Body of pancreas (tissue), 4 donors: ENCODE measurements at regions not wholly inside any gene's neighbourhood (a gene's known extent, or its start where the extent isn't known, plus 50 kb on each side); places are given as distances from the start of the nearest gene placed in this dataset.

ENCODE experiments used
- ATAC-seq: fragments of 150-250 bp; one replicate; pipeline ENCODE4 v1.9.1; 2016
- DNase-seq, 4 donors: peaks; one replicate each; pipeline ENCODE4 v3.0.0-alpha.2; 2019
- H3K27ac ChIP-seq, 4 donors: fragments of 200-600 bp; sonication (generic); 1 replicate in 3 of 4; 2 replicates in 1 of 4; pipeline versions ENCODE4 v1.5.1 to v1.6.1; 2016 to 2019; ENCODE audit warnings: mild to moderate bottlenecking in 1 of 4, mixed read lengths in 1 of 4, moderate library complexity in 1 of 4
- H3K27me3 ChIP-seq, 2 donors: fragments of 200-600 bp; sonication (generic); one replicate each; pipeline ENCODE4 v1.6.0; 2016; ENCODE audit warnings: mild to moderate bottlenecking in 1 of 2
- H3K36me3 ChIP-seq, 2 donors: fragments of 200-600 bp; sonication (generic); replicated peaks in 1 of 2; 2 replicates each; pipeline ENCODE4 v1.5.1; 2016; ENCODE audit warnings: low read depth in 2 of 2; ENCODE audit not compliant: insufficient read depth in 1 of 2
- H3K4me1 ChIP-seq: fragments of 200-600 bp; sonication (generic); one replicate; pipeline ENCODE4 v1.6.0; 2016
- H3K4me3 ChIP-seq, 2 donors: fragments of 200-600 bp; sonication (generic); 1 replicate in 1 of 2; 2 replicates in 1 of 2; pipeline ENCODE4 v1.5.1; 2016 to 2019
- H3K9me3 ChIP-seq, 3 donors: fragments of 200-600 bp; sonication (generic); 1 replicate in 2 of 3; 2 replicates in 1 of 3; pipeline ENCODE4 v1.5.1; 2016
- POLR2A ChIP-seq, 3 donors: fragments of 450-650 bp; IDR thresholded peaks; one replicate each; pipeline ENCODE4 v1.6.1; 2016; ENCODE audit warnings: antibody characterized with exemption in 3 of 3, mild to moderate bottlenecking in 2 of 3
- WGBS, 2 donors: methylation state at CpG; one replicate each; pipeline ENCODE4 v1.1.5; 2017; 5-methylcytosine and 5-hydroxymethylcytosine counted together
- intact Hi-C: fragments of 100-400 bp; cut with DNase I; formaldehyde crosslinking; loops from one replicate; pipeline ENCODE4 v1.15.1; 2023
- TF ChIP-seq, protein P1 (sequence below), 7 experiments: fragments of 450-650 bp in 4 of 7; fragments of 200-600 bp in 3 of 7; sonication (generic) in 3 of 7; IDR thresholded peaks; one replicate each; pipeline ENCODE4 v1.5.1; 2016 to 2019; ENCODE audit warnings: antibody characterized with exemption in 7 of 7

DNA sequence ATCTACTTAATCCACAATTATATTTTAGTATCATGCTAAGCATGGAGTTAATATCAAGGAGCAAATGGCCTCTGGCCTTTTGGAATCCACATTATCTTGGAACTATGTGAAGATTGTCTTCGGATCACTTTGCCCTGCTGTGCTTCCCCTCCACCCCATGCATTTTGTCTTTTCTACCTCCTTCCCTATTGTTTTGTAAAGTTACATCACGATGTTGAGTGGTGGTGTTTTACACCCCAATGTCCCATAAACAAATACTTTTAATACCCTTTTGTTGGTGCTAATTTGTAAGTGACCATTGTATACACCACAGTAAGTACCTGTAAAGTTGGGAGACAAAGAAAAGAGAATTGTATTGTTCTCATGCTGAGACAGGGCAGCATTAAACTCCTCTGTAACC, 258.4 kb upstream of the ZNF717 start:
- no peaks in the 10 kb centered on the region for H3K27me3 ChIP-seq
- no peak overlapping the region for H3K4me3 ChIP-seq
- DNase-seq (no peak), ATAC-seq (no peak)
- TF ChIP-seq, protein P1, sequence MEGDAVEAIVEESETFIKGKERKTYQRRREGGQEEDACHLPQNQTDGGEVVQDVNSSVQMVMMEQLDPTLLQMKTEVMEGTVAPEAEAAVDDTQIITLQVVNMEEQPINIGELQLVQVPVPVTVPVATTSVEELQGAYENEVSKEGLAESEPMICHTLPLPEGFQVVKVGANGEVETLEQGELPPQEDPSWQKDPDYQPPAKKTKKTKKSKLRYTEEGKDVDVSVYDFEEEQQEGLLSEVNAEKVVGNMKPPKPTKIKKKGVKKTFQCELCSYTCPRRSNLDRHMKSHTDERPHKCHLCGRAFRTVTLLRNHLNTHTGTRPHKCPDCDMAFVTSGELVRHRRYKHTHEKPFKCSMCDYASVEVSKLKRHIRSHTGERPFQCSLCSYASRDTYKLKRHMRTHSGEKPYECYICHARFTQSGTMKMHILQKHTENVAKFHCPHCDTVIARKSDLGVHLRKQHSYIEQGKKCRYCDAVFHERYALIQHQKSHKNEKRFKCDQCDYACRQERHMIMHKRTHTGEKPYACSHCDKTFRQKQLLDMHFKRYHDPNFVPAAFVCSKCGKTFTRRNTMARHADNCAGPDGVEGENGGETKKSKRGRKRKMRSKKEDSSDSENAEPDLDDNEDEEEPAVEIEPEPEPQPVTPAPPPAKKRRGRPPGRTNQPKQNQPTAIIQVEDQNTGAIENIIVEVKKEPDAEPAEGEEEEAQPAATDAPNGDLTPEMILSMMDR (IDR thresholded peaks at IDR 0.05) = no peak
- no peak for TF ChIP-seq POLR2A (IDR thresholded peaks at IDR 0.05)
- no peaks in the 10 kb centered on the region for H3K36me3 ChIP-seq
- no peaks in the 10 kb centered on the region for H3K4me1 ChIP-seq
- 68 to 70% methylated on average over 2 of the region's 2 CpGs for WGBS, 2 donors
- H3K27ac ChIP-seq = no peak overlapping the region
- intact Hi-C loops = no loop called here
- no peaks in the 10 kb centered on the region for H3K9me3 ChIP-seq

DNA sequence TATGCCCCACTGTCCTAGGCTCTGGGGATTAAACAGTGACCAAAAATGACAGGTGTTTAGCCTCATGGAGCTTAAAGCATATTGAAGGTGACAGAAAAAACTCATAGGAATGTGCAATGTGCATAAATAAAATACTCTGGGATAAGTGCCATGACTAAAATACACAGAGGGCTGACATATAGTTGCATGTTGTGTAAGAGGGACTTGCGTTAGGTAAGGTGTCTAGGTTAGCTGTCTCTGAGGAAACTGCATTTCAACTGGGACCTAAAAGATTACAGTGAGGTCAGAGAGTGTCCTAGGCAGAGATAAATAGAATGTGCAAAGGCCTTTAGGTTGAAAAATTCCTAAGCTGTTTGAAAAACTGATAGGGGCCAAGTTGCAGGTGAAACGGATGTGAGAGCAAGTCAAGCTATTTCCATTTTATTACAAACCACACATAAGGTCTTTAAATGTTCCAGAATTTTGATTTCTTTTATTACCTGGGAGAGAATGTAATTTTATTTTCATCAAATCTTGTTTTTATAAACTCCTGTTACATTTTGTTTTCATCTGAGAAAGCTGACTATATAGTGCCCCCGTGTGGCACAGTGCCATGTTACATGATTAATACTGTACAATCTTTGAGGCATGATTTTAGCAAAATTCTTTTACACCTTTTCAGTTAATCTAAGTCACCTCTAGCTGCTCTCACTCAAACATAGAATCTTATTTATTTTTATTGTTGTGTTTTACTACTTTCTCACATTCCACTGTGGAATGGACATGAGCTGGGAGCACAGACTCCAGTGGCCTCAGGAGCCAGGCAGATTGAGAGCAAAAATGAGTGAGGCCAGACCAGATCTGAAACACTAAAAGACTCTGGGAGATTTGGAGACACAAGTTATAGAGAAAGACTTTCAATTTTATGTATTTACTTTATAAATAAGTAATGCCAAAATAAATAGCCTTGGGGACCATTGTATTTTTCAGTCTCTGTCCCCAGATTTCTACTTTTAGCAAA, 259.6 kb upstream of the ZNF717 start:
- Histone ChIP-seq H3K4me1 (no peaks in the 10 kb centered on the region), H3K27ac (no peak overlapping the region), H3K36me3 (no peaks in the 10 kb centered on the region), H3K27me3 (no peaks in the 10 kb centered on the region), H3K9me3 (no peaks in the 10 kb centered on the region), H3K4me3 (no peak overlapping the region)
- intact Hi-C loops = no loop called here
- WGBS, 2 donors = 37 to 47% methylated on average over 3 of the region's 3 CpGs
- ATAC-seq (no peak), DNase-seq (peak; percentile 23 to 70 (median 37))
- TF ChIP-seq POLR2A (IDR thresholded peaks at IDR 0.05) = no peak
- TF ChIP-seq, protein P1 (IDR thresholded peaks at IDR 0.05) = peak in 6 of 7 experiments; percentile 20 to 37 (median 28)

DNA sequence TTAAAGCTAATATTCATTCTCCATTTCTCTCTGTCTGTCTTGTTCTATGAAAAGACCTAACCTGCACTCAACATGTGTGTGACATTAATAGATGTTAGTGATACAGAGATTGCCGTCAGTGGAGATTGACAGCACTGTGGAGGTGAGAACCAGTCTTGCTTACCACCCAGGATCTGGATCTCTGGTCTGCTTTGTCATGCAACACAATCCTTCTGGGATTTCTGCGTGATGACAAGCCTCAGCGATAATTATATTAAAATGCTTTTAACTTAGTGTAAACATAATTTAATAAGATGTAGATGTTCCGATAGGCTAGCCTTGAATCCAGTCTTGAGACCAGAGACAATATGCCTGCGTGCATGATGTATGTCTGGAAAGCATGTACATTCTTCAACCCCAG, 262.0 kb upstream of the ZNF717 start:
- no peak for DNase-seq
- Histone ChIP-seq H3K27me3 (no peaks in the 10 kb centered on the region), H3K4me3 (no peak overlapping the region), H3K4me1 (no peaks in the 10 kb centered on the region), H3K27ac (no peak overlapping the region), H3K36me3 (no peaks in the 10 kb centered on the region), H3K9me3 (no peaks in the 10 kb centered on the region)
- intact Hi-C loops = no loop called here
- TF ChIP-seq POLR2A (IDR thresholded peaks at IDR 0.05) = no peak
- TF ChIP-seq, protein P1 (IDR thresholded peaks at IDR 0.05) = no peak
- no peak for ATAC-seq
- WGBS, 2 donors = 62 to 77% methylated on average over 5 of the region's 5 CpGs

DNA sequence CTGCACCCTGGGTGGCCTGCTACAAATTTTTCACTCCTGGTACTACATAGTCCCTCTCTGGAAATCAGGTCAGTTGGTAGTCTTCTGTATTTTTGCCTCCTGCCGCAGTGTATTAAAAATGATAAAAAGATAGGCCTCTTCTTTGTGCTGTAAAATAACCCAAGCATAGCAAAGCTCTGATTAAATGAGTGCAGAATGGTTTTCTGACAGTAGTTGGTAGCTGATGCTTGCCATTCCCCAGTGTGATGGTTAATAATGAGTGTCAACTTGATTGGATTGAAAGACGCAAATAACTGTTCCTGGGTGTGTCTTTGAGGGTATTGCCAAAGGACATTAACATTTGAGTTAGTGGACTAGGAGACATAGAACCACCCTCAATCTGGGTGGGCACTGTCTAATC, 264.4 kb upstream of the ZNF717 start:
- DNase-seq = no peak
- no peaks in the 10 kb centered on the region for H3K27me3 ChIP-seq
- ATAC-seq = no peak
- H3K9me3 ChIP-seq = no peaks in the 10 kb centered on the region
- TF ChIP-seq, protein P1 (IDR thresholded peaks at IDR 0.05) = no peak
- no peak for TF ChIP-seq POLR2A (IDR thresholded peaks at IDR 0.05)
- H3K4me1 ChIP-seq = no peaks in the 10 kb centered on the region
- H3K27ac ChIP-seq = no peak overlapping the region
- no peak overlapping the region for H3K4me3 ChIP-seq
- H3K36me3 ChIP-seq = no peaks in the 10 kb centered on the region
- intact Hi-C loops = no loop called here
- 71 to 85% methylated on average over 2 of the region's 2 CpGs for WGBS, 2 donors
